ENCODE measurements at regions not wholly inside any gene's neighbourhood (a gene's known extent, or its start where the extent isn't known, plus 50 kb on each side); places are given as distances from the start of the nearest gene placed in this dataset.

DNA sequence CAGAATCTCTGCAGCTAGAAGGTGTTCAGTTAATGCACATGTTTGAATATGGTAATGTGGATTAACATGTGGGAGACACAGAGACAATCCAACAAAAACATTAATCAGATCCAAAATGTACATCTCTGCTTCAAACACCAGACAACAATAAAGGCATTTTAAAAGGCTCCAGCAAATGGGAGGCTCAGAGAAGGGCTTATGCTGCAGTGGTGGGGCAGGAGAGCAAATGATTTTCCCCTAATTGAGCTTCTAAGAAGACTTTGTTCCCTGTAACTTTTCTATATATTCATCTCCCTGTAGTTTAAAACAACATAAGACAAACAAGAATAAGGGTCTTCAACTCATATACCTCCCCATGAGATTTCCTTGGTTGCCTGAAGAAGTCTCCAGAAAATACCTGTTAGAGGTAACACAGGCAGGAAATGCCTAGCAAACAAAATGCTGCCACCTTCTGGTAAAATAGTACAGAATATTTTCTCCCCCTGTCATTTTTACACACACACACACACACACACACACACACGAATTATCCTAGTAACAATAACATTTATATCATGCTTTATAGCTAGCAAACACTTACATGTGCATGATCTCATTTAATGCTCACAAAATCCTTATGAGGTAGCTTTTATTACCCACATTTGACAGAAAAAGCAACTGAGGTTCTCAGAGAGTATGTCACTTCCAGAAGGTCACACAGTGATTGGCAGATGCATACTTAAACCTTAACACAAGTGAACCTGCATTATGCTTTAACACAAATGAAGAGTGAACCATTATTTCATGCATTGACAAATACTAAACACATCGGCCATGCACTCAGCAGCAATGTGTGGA lies 123.4 kb upstream of the MB21D2 start:
- no peak for TF ChIP-seq ZNF19 (tag by site-specific recombination; IDR thresholded peaks at IDR 0.05; ENCODE audit: low read depth)
- no peak for TF ChIP-seq PATZ1 (tag by site-specific recombination; IDR thresholded peaks at IDR 0.05)
- no peak for TF ChIP-seq ZNF146 (tag by site-specific recombination; IDR thresholded peaks at IDR 0.05)
- TF ChIP-seq ZXDB (tag by site-specific recombination; IDR thresholded peaks at IDR 0.05): 0 out of 2 replicates have a peak, but pooled peaks have one; percentile 12
- TF ChIP-seq ZBTB1 (tag by site-specific recombination; IDR thresholded peaks at IDR 0.05): no peak
- TF ChIP-seq ZBTB7A (tag by site-specific recombination; IDR thresholded peaks at IDR 0.05; ENCODE audit: low read depth): no peak
- TF ChIP-seq, protein P1, sequence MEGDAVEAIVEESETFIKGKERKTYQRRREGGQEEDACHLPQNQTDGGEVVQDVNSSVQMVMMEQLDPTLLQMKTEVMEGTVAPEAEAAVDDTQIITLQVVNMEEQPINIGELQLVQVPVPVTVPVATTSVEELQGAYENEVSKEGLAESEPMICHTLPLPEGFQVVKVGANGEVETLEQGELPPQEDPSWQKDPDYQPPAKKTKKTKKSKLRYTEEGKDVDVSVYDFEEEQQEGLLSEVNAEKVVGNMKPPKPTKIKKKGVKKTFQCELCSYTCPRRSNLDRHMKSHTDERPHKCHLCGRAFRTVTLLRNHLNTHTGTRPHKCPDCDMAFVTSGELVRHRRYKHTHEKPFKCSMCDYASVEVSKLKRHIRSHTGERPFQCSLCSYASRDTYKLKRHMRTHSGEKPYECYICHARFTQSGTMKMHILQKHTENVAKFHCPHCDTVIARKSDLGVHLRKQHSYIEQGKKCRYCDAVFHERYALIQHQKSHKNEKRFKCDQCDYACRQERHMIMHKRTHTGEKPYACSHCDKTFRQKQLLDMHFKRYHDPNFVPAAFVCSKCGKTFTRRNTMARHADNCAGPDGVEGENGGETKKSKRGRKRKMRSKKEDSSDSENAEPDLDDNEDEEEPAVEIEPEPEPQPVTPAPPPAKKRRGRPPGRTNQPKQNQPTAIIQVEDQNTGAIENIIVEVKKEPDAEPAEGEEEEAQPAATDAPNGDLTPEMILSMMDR (tag by site-specific recombination; IDR thresholded peaks at IDR 0.05): no peak
- no peak for TF ChIP-seq ZBTB48 (tag by site-specific recombination; IDR thresholded peaks at IDR 0.05)
- no peak for TF ChIP-seq ZSCAN30 (tag by site-specific recombination; IDR thresholded peaks at IDR 0.05)
